GM10266 (cell line): ENCODE measurements at regions not wholly inside any gene's neighbourhood (a gene's known extent, or its start where the extent isn't known, plus 50 kb on each side); places are given as distances from the start of the nearest gene placed in this dataset.
"Not testable (repeated sequence)": the region's sequence is repeated elsewhere in the genome, so short reads cannot be mapped to it uniquely, and the experiment has no call there.

Experiments
- DNase-seq: peaks from one replicate; pipeline ENCODE4 v3.0.0; 2012; ENCODE audit errors: extremely low spot score
- TF ChIP-seq, protein P1 (sequence below): IDR thresholded peaks from 2 replicates; pipeline ENCODE4 v1.5.1; 2012; ENCODE audit warnings: mild to moderate bottlenecking, low read depth; ENCODE audit not compliant: control insufficient read depth, insufficient read depth; ENCODE audit errors: missing control alignments

DNA sequence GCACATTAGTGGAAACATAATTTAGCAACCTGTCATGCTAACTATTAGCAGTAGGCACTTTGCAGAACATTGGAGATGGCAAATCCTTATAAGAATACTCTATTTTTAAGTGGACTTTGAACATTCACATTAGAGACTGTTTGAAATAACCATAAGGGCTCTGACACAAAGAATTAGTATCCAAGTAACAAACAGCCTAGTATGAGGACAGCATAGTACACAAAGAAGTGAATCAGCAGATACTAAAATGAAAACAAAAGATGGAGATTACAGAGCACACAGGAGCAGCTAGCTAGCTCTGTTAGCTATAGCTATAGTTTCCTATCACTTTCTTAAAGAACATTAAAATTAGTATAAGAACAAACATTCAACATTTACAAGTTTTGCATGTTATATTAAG is 256.3 kb upstream of the SPOPL start:
- no peak for DNase-seq
- TF ChIP-seq, protein P1, sequence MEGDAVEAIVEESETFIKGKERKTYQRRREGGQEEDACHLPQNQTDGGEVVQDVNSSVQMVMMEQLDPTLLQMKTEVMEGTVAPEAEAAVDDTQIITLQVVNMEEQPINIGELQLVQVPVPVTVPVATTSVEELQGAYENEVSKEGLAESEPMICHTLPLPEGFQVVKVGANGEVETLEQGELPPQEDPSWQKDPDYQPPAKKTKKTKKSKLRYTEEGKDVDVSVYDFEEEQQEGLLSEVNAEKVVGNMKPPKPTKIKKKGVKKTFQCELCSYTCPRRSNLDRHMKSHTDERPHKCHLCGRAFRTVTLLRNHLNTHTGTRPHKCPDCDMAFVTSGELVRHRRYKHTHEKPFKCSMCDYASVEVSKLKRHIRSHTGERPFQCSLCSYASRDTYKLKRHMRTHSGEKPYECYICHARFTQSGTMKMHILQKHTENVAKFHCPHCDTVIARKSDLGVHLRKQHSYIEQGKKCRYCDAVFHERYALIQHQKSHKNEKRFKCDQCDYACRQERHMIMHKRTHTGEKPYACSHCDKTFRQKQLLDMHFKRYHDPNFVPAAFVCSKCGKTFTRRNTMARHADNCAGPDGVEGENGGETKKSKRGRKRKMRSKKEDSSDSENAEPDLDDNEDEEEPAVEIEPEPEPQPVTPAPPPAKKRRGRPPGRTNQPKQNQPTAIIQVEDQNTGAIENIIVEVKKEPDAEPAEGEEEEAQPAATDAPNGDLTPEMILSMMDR: no peak

DNA sequence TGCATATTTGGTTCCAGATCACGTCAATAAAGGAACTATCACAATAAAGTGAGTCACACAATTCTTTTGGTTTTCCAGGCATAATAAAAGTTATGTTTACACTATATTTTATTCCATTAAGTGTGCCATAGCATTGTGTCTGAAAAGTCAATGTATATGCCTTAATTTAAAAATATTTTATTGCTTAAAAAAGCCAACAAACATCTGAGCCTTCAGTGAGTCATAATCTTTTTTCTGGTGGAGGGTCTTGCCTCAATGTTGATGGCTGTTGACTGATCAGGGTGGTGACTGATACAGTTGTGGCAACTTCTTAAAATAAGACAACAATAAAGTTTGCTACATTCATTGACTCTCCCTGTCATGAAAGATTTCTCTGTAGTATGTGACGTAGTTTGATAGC is 254.3 kb upstream of the SPOPL start:
- TF ChIP-seq, protein P1: no peak
- no peak for DNase-seq

DNA sequence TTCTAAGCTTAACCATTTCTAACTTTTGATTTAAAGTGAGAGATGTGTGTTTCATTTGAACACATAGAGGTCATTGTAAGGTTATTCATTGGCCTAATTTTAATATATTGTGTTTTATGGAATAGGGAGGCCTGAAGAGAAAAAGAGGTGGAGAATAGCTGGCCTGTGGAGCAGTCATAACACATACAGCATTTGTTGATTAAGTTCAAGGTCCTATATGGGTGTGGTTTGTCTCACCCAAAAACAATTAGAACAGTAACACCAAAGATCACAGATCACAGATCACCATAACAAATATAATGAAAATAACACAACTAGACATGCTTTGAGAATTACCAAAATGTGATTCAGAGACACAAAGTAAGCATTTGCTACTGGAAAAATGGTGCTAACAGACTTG is 252.4 kb upstream of the SPOPL start:
- no peak for DNase-seq
- TF ChIP-seq, protein P1: no peak

DNA sequence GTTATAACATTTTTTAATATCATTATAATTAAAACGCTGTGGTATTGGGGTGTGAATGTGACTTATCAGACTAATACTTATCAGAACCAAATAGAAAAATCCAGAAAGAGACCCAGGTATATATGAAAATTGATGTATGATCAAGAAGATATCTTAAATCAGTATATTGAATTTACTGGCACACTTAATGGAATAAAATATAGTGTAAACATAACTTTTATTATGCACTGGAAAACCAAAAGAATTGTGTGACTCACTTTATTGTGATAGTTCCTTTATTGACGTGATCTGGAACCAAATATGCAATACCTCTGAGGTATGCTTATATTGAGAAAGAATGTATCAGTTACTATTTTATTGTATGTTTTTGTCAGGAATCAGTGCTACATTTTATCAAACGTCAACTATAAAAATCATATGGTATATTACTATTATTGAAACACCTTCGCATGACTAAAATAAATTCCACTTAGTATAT is 250.7 kb upstream of the SPOPL start:
- DNase-seq: not testable (repeated sequence)

DNA sequence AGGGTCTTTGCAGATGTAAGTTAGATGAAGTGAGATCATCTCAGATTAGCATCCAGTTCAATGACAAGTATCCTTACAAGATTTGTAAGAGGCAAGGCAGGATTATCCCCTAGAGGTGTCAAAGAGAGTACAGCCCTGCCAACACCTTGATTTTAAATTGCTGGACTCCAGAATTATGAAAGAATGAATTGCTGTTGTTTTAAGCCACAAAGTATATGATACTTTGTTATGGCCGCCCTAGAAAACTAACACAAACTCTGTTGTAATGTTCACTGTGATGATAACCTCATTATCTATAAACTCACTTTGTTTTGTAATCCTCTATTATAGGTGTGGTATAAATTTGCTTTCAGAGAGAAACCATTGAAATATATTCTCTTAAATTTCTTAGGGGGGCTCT is 249.0 kb upstream of the SPOPL start:
- TF ChIP-seq, protein P1: no peak
- no peak for DNase-seq

DNA sequence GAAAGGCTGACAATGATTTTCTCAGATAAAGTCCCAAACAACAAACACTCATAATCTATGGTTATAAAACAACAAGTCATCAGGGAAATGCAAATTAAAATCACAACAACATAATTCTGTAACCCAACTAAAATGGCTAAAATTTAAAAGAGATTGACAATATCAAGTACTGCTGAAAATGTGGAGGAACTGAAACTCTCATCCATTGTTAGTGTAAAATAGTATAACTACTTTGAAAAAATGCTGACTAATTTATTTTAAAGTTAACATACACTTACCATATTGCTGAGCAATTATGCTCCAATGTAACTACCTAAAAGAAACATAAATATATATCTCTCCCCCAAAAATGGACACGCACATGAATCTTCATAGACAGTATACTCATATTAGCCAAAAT is 245.9 kb upstream of the SPOPL start:
- no peak for DNase-seq
- TF ChIP-seq, protein P1: no peak

DNA sequence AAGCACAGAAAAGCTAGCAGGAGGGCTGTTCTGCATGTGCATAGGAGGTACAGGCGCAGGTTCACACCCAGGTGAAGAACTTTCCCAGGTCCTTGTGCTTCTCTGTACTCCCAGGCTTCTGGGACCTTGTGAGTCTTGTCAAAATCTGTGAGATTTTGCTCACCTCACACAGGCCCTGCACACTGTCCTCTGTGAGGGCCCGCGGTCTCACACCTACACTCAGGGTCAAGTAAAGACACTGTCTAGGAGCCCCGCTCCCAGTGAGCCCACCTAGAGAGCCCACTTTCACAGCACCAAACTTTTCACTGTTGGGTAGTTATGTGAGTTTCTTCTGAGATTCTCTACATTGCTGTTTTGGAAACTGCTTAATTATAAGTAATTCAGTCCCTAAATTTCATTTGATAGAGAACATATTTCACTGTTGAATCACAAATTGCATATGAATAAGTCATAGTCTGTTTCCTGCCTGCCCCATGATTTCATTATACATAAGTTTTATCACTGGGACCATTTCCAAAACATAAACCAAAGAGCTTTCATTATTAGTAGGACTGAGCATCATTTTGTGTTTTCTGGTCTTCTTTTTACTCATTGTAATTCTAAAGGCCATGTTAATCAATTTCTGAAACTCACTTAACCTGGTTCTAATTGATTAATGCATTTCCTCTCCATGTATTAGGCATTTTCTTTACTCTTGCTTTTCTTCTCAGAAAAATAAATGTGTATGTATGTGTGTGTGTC is 234.2 kb upstream of the SPOPL start:
- peak; percentile 17 for DNase-seq
- TF ChIP-seq, protein P1: no peak

DNA sequence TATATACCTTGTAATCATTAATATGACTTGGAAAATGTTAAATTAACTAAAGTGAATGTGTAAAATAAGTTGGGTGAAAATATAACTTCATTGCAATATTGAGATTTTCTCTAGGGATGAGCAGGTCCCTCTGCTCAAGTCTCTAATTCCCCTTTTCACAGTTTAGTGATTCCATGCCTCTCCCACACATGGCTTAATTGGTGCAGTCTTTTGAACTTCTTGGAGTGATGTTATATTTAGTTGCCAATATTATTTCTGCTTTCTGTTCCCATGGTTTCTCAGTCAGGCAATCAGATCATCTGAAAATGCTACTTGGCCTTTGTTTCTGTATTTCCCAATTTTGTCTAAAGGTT is 233.7 kb upstream of the SPOPL start:
- TF ChIP-seq, protein P1: no peak
- no peak for DNase-seq
